Fibroblast of lung (primary cell): ENCODE measurements at regions not wholly inside any gene's neighbourhood (a gene's known extent, or its start where the extent isn't known, plus 50 kb on each side); places are given as distances from the start of the nearest gene placed in this dataset.

Source experiments
- DNase-seq, 2 donors: peaks; one replicate each; pipeline versions ENCODE4 v3.0.0 to v3.0.0-alpha.2; 2010; ENCODE audit warnings: low read depth in 2 of 2
- H2AFZ ChIP-seq: 2 replicates; pipeline ENCODE4 v1.5.1; 2012; ENCODE audit warnings: low read length, control low read depth, inconsistent platforms
- H3K27ac ChIP-seq: 2 replicates; pipeline ENCODE4 v1.5.1; 2011; ENCODE audit warnings: low read length, control low read depth; ENCODE audit not compliant: insufficient read depth
- H3K27me3 ChIP-seq: 2 replicates; pipeline ENCODE4 v1.5.1; 2011; ENCODE audit warnings: mild to moderate bottlenecking, low read length; ENCODE audit not compliant: control insufficient read depth, insufficient read depth
- H3K36me3 ChIP-seq: 2 replicates; pipeline ENCODE4 v1.5.1; 2011; ENCODE audit warnings: low read length; ENCODE audit not compliant: control insufficient read depth, insufficient read depth
- H3K4me1 ChIP-seq: 2 replicates; pipeline ENCODE4 v1.5.1; 2011; ENCODE audit warnings: low read length; ENCODE audit not compliant: control insufficient read depth, insufficient read depth; ENCODE audit errors: extremely low read depth
- H3K4me2 ChIP-seq: 2 replicates; pipeline ENCODE4 v1.5.1; 2011; ENCODE audit warnings: low read length, control low read depth; ENCODE audit not compliant: insufficient read depth; ENCODE audit errors: extremely low read depth
- H3K4me3 ChIP-seq, 4 experiments: fragments of 200-600 bp in 1 of 4; sonication (generic) in 1 of 4; replicated peaks in 1 of 4; 2 replicates each; pipeline ENCODE4 v1.5.1; 2011 to 2016; ENCODE audit warnings: low read length in 4 of 4, low read depth in 3 of 4, mild to moderate bottlenecking in 3 of 4, control low read depth in 2 of 4, inconsistent platforms in 1 of 4, mixed read lengths in 1 of 4; ENCODE audit not compliant: insufficient read depth in 1 of 4; ENCODE audit errors: control extremely low read depth in 1 of 4
- H3K79me2 ChIP-seq: 2 replicates; pipeline ENCODE4 v1.5.1; 2012; ENCODE audit warnings: mild to moderate bottlenecking, low read length, inconsistent platforms; ENCODE audit not compliant: control insufficient read depth, insufficient read depth
- H3K9ac ChIP-seq: 2 replicates; pipeline ENCODE4 v1.5.1; 2011; ENCODE audit warnings: mild to moderate bottlenecking, low read length, control low read depth; ENCODE audit not compliant: insufficient read depth
- H3K9me3 ChIP-seq: 2 replicates; pipeline ENCODE4 v1.5.1; 2012; ENCODE audit warnings: low read depth, low read length; ENCODE audit not compliant: control insufficient read depth, insufficient read depth
- H4K20me1 ChIP-seq: 2 replicates; pipeline ENCODE4 v1.5.1; 2011; ENCODE audit warnings: low read length; ENCODE audit not compliant: control insufficient read depth, insufficient read depth; ENCODE audit errors: extremely low read depth
- CTCF ChIP-seq, 2 donors: IDR thresholded peaks in 1 of 2; conservative IDR thresholded peaks in 1 of 2; 1 replicate in 1 of 2; 2 replicates in 1 of 2; pipeline ENCODE4 v1.5.1; 2011 to 2012; ENCODE audit warnings: low read length in 2 of 2, control low read depth in 1 of 2, inconsistent platforms in 1 of 2, low read depth in 1 of 2, mild to moderate bottlenecking in 1 of 2
- EZH2 ChIP-seq: IDR thresholded peaks from 2 replicates; pipeline ENCODE4 v1.5.1; 2012; ENCODE audit warnings: low read length, control low read depth, mild to moderate bottlenecking; ENCODE audit errors: missing control alignments

- Histone ChIP-seq H3K4me3 (no peak overlapping the region), H3K4me2 (no peak overlapping the region), H2AFZ (no peak overlapping the region), H3K27me3 (no peaks in the 10 kb centered on the region), H3K9me3 (no peaks in the 10 kb centered on the region), H3K36me3 (no peaks in the 10 kb centered on the region), H3K27ac (no peak overlapping the region), H3K79me2 (no peaks in the 10 kb centered on the region), H4K20me1 (no peaks in the 10 kb centered on the region), H3K9ac (no peak overlapping the region), H3K4me1 (no peaks in the 10 kb centered on the region)
- no peak for DNase-seq
- TF ChIP-seq EZH2: no peak
- no peak for TF ChIP-seq CTCF (conservative IDR thresholded peaks at IDR 0.05 in 1 of 2, IDR thresholded peaks at IDR 0.05 in 1 of 2; ENCODE audit: low read depth in 1 of 2, low read length in 2 of 2)
Observed at GRCh38 chr5:67702008-67702407, 505.4 kb upstream of the CD180 start.

- no peak overlapping the region for H3K4me3 ChIP-seq
- no peaks in the 10 kb centered on the region for H3K27me3 ChIP-seq
- H2AFZ ChIP-seq: no peak overlapping the region
- H3K4me2 ChIP-seq: no peak overlapping the region
- no peaks in the 10 kb centered on the region for H3K36me3 ChIP-seq
- H3K27ac ChIP-seq: no peak overlapping the region
- H3K79me2 ChIP-seq: no peaks in the 10 kb centered on the region
- H3K9me3 ChIP-seq: no peaks in the 10 kb centered on the region
- DNase-seq: no peak
- no peaks in the 10 kb centered on the region for H4K20me1 ChIP-seq
- TF ChIP-seq EZH2: no peak
- no peak overlapping the region for H3K9ac ChIP-seq
- H3K4me1 ChIP-seq: no peaks in the 10 kb centered on the region
Observed at GRCh38 chr5:67699560-67699959, 503.0 kb upstream of the CD180 start.

DNA sequence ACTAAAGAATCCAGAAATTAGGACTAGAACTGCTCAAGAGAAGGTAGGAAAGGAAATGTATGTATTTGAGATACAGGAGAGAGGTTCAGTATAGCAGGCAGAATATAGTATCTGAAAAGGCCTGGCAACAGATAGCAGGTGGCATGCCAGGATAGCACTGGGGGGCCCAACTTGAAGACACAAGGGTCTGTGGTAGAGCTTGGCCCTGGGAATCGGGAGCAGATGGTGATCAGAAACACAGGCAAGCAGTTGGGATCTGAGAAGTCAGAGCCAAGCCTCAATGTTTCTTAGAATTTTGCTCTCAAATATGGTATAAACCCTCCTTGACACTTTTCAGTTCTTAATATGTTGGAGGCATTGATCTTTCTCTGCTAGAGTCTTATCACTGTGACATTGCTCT, 499.8 kb upstream of the CD180 start:
- TF ChIP-seq EZH2 (no peak), CTCF (conservative IDR thresholded peaks at IDR 0.05 in 1 of 2, IDR thresholded peaks at IDR 0.05 in 1 of 2; ENCODE audit: low read depth in 1 of 2, low read length in 2 of 2) (no peak)
- H3K4me3 ChIP-seq: no peak overlapping the region
- no peak overlapping the region for H3K9ac ChIP-seq
- DNase-seq: no peak
- H2AFZ ChIP-seq: no peak overlapping the region
- H4K20me1 ChIP-seq: no peaks in the 10 kb centered on the region
- no peak overlapping the region for H3K27ac ChIP-seq
- H3K9me3 ChIP-seq: no peaks in the 10 kb centered on the region
- H3K79me2 ChIP-seq: no peaks in the 10 kb centered on the region
- no peak overlapping the region for H3K4me2 ChIP-seq
- H3K27me3 ChIP-seq: no peaks in the 10 kb centered on the region
- peaks cover 2% of the 10 kb centered on the region for H3K4me1 ChIP-seq
- no peaks in the 10 kb centered on the region for H3K36me3 ChIP-seq

DNA sequence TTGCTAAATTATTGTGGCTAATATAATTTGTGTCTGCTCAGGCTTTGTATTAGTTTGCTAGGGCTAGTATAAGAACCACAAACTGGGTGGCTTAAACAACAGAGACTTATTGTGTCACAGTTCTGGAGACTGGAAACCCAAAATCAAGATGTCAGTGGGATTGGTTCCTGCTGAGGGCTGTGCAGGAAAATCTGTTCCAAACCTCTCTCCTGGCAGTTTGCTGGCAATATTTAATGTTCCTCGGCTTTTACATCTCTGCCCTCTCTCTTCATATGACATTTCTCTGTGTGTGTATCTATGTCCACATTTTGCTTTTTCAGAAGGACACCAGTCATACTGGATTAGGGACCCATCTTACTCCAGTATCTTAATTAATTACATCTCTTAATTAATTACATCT, 498.8 kb upstream of the CD180 start:
- Histone ChIP-seq H3K9ac (no peak overlapping the region), H3K36me3 (no peaks in the 10 kb centered on the region), H3K79me2 (no peaks in the 10 kb centered on the region), H3K4me1 (peaks cover 2% of the 10 kb centered on the region), H3K4me2 (no peak overlapping the region), H3K27ac (no peak overlapping the region), H2AFZ (no peak overlapping the region), H4K20me1 (no peaks in the 10 kb centered on the region), H3K27me3 (no peaks in the 10 kb centered on the region), H3K9me3 (no peaks in the 10 kb centered on the region), H3K4me3 (no peak overlapping the region)
- no peak for DNase-seq
- TF ChIP-seq CTCF (conservative IDR thresholded peaks at IDR 0.05 in 1 of 2, IDR thresholded peaks at IDR 0.05 in 1 of 2; ENCODE audit: low read depth in 1 of 2, low read length in 2 of 2): no peak
- no peak for TF ChIP-seq EZH2
